ENCODE measurements at regions not wholly inside any gene's neighbourhood (a gene's known extent, or its start where the extent isn't known, plus 50 kb on each side); places are given as distances from the start of the nearest gene placed in this dataset.

DNA sequence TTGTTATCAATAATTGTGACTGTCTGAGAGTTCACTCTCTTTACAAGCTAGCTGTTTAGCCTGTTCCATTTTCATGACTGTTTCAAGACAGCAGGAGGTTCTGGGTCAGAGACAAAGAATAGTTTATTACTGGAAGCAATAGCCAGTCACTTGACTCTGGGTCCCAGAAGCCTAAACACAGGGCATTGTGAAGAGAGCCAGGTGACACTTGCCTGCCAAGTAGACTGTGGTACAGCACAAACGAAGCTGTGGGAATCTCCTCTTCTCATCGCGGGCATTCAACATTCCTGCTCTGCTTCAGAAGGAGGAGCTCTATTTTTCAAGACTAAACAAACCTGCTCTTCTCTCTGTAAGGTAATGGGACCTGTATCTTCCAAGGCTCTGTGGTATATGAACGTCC, 485.1 kb downstream of the TRIML1 start:
- TF ChIP-seq, protein P1, sequence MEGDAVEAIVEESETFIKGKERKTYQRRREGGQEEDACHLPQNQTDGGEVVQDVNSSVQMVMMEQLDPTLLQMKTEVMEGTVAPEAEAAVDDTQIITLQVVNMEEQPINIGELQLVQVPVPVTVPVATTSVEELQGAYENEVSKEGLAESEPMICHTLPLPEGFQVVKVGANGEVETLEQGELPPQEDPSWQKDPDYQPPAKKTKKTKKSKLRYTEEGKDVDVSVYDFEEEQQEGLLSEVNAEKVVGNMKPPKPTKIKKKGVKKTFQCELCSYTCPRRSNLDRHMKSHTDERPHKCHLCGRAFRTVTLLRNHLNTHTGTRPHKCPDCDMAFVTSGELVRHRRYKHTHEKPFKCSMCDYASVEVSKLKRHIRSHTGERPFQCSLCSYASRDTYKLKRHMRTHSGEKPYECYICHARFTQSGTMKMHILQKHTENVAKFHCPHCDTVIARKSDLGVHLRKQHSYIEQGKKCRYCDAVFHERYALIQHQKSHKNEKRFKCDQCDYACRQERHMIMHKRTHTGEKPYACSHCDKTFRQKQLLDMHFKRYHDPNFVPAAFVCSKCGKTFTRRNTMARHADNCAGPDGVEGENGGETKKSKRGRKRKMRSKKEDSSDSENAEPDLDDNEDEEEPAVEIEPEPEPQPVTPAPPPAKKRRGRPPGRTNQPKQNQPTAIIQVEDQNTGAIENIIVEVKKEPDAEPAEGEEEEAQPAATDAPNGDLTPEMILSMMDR (IDR thresholded peaks at IDR 0.05): no peak
- no peaks in the 10 kb centered on the region for H3K9me3 ChIP-seq
- no peaks in the 10 kb centered on the region for H3K36me3 ChIP-seq
- H3K27ac ChIP-seq: no peak overlapping the region
- no peak for ATAC-seq
- no peak overlapping the region for H3K4me3 ChIP-seq
- no peak for DNase-seq
- no peaks in the 10 kb centered on the region for H3K27me3 ChIP-seq
- intact Hi-C loops (cut with DNase I): no loop called here
- no peaks in the 10 kb centered on the region for H3K4me1 ChIP-seq

DNA sequence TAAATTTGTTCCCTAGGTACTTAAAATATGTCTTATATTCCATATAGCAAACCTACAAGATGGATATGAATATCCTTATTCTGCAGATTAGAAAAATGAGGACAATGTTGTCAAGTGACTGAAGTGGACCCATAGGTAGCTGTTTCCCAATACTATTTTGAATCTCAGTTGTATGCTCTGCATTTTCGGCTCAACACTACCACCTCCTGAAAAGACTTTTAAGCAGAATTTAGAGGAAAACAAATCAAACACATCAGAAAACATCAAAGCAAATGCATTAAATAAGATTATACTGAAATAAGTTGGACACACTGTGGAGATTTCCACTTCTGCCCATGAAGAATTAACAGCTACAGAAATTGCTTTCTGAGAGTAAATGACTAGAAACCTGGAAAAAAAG, 488.7 kb downstream of the TRIML1 start:
- intact Hi-C loops (cut with DNase I): no loop called here

DNA sequence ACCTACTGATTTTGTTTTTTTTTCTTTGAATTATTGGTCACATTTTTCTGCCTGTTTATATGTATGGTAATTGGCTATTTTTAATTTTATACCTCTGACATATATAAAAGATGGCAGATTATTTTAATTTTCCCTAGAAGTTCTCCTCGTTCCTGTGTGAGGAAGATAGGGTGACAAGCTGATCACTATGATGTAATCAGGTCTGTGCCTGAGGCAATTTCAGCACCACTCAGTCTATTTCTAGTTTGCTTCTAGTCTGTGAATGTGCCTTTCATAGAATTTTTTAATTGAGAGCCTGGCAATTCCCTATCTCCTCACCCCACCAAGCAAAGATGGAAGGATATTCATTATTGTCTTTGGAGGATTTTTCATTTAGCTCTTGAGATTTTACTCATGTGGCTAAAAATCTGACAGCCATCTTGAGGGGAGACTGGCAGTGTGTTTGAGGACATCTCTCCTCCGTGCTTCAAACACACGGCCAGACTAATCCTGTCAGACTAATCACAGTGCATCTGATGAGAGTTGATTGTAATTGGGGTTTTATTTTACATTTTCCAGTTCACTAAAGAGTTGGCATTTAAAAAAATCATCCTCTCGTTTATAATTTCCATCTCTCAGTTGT, 500.3 kb downstream of the TRIML1 start:
- Histone ChIP-seq H3K27ac (no peak overlapping the region), H3K27me3 (no peaks in the 10 kb centered on the region), H3K36me3 (no peaks in the 10 kb centered on the region), H3K4me1 (no peaks in the 10 kb centered on the region), H3K9me3 (no peaks in the 10 kb centered on the region), H3K4me3 (no peak overlapping the region)
- intact Hi-C loops (cut with DNase I): no loop called here
- no peak for ATAC-seq
- DNase-seq: no peak
- TF ChIP-seq, protein P1 (IDR thresholded peaks at IDR 0.05): no peak

More for the DNA sequence above, 488.7 kb downstream of the TRIML1 start:
- H3K27me3 ChIP-seq: no peaks in the 10 kb centered on the region
- H3K4me1 ChIP-seq: no peaks in the 10 kb centered on the region
- DNase-seq (no peak), ATAC-seq (no peak)
- no peaks in the 10 kb centered on the region for H3K9me3 ChIP-seq
- TF ChIP-seq, protein P1 (IDR thresholded peaks at IDR 0.05): no peak
- no peak overlapping the region for H3K27ac ChIP-seq
- no peak overlapping the region for H3K4me3 ChIP-seq
- no peaks in the 10 kb centered on the region for H3K36me3 ChIP-seq

DNA sequence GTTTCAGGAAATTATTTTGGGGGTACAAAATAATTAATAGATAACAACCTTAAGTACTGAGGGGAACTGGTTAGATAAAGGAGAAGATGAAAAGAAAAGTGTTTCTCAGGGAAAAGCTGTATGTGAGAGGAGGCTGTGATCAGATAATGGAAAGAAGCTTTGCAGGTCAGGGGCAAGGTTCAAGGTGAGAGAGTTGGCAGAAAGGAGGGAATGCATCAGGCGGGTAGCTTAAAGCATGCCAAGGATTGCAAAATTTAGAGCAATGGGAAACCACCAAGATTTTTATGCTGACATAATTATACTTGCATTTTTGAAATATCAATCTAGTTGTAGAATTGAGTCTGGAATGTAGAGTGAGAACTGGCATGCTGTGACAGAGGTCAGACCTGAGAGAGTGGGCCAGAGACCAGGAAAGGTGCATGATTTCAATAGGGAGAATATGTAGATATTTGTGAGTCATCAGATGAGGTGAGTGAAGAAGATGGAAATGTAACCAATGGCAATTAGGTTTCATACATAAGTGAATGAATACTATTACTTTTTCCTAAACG, 508.7 kb downstream of the TRIML1 start:
- H3K4me1 ChIP-seq: no peaks in the 10 kb centered on the region
- intact Hi-C loops (cut with DNase I): no loop called here
- H3K9me3 ChIP-seq: no peaks in the 10 kb centered on the region
- TF ChIP-seq, protein P1 (IDR thresholded peaks at IDR 0.05): no peak
- no peak overlapping the region for H3K4me3 ChIP-seq
- no peaks in the 10 kb centered on the region for H3K27me3 ChIP-seq
- no peaks in the 10 kb centered on the region for H3K36me3 ChIP-seq
- no peak overlapping the region for H3K27ac ChIP-seq
- no peak for ATAC-seq
- no peak for DNase-seq

DNA sequence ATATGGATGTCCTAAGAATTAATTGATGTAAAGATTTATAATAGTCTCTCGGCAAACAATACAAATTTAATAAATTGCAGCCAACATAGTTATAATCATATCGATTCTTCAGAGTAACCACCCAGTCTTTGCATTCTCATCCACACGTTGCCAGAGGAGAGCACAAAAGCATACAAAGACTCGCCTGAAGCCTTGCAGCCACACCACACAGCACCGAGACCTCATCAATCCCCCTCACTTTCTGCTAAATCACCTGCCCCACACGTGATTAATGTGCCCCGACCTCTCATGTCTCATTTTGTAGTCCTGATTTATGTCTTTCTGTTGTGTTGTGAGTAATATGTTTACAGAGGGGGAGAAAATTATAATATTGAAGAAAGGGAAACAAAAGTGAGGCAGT, 510.4 kb downstream of the TRIML1 start:
- Histone ChIP-seq H3K27ac (no peak overlapping the region), H3K4me3 (no peak overlapping the region), H3K4me1 (no peaks in the 10 kb centered on the region), H3K9me3 (no peaks in the 10 kb centered on the region), H3K27me3 (no peaks in the 10 kb centered on the region), H3K36me3 (no peaks in the 10 kb centered on the region)
- ATAC-seq (no peak), DNase-seq (no peak)
- TF ChIP-seq, protein P1 (IDR thresholded peaks at IDR 0.05): no peak
- intact Hi-C loops (cut with DNase I): no loop called here
